OCI-LY3 (cell line): ENCODE measurements at regions not wholly inside any gene's neighbourhood (a gene's known extent, or its start where the extent isn't known, plus 50 kb on each side); places are given as distances from the start of the nearest gene placed in this dataset.

Experiments
- H2AFZ ChIP-seq: fragments of 200-600, 300-600 bp; shearing (Covaris generic); 2 replicates; pipeline ENCODE4 v1.6.0; 2014; ENCODE audit warnings: antibody characterized with exemption, low read depth, low read length
- H3K27ac ChIP-seq: fragments of 200-600, 300-600 bp; sonication (generic); 2 replicates; pipeline ENCODE4 v1.5.1; 2014; ENCODE audit warnings: mild to moderate bottlenecking, low read length, moderate library complexity, mixed read lengths
- H3K27me3 ChIP-seq: fragments of 200-600, 300-600 bp; sonication (generic); 2 replicates; pipeline ENCODE4 v1.6.1; 2014; ENCODE audit warnings: low read depth, low read length, mixed read lengths
- H3K36me3 ChIP-seq: fragments of 200-600, 300-600 bp; sonication (generic); replicated peaks from 2 replicates; pipeline ENCODE3; 2014; ENCODE audit warnings: low read depth, low read length, mixed read lengths
- H3K4me1 ChIP-seq: fragments of 300-600, 200-600 bp; sonication (generic); 2 replicates; pipeline ENCODE4 v1.6.1; 2014; ENCODE audit warnings: low read length, mixed read lengths
- H3K4me2 ChIP-seq: fragments of 200-600, 300-600 bp; sonication (generic); 2 replicates; pipeline ENCODE4 v1.6.1; 2014; ENCODE audit warnings: low read length, mixed read lengths
- H3K4me3 ChIP-seq: fragments of 300-600, 200-600 bp; sonication (generic); 2 replicates; pipeline ENCODE4 v1.5.1; 2014; ENCODE audit warnings: antibody characterized with exemption, mild to moderate bottlenecking, low read length, moderate library complexity
- H3K79me2 ChIP-seq: fragments of 300-600, 200-600 bp; shearing (Covaris generic); 2 replicates; pipeline ENCODE4 v1.6.1; 2014; ENCODE audit warnings: mild to moderate bottlenecking, low read length, mixed read lengths
- H3K9ac ChIP-seq: fragments of 300-600, 200-600 bp; shearing (Covaris generic); 2 replicates; pipeline ENCODE4 v1.6.0; 2014; ENCODE audit warnings: mild to moderate bottlenecking, low read length, moderate library complexity
- H3K9me3 ChIP-seq: fragments of 200-600, 300-600 bp; shearing (Covaris generic); 2 replicates; pipeline ENCODE4 v1.6.1; 2014; ENCODE audit warnings: low read length, mixed read lengths; ENCODE audit not compliant: insufficient read depth
- H4K20me1 ChIP-seq: fragments of 200-600, 300-600 bp; sonication (generic); 2 replicates; pipeline ENCODE4 v1.6.1; 2016; ENCODE audit warnings: low read length, mixed read lengths; ENCODE audit not compliant: insufficient read depth
- EZH2phosphoT487 ChIP-seq: fragments of 200-600 bp; shearing (Covaris generic); IDR thresholded peaks from 2 replicates; pipeline ENCODE4 v1.6.1; 2018; ENCODE audit warnings: antibody characterized with exemption, mixed run types, low read depth
- TF ChIP-seq, protein P1 (sequence below): fragments of 200-600, 300-600 bp; sonication (generic); IDR thresholded peaks from 2 replicates; pipeline ENCODE4 v1.5.1; 2014; ENCODE audit warnings: antibody characterized with exemption, low read length, low read depth

DNA sequence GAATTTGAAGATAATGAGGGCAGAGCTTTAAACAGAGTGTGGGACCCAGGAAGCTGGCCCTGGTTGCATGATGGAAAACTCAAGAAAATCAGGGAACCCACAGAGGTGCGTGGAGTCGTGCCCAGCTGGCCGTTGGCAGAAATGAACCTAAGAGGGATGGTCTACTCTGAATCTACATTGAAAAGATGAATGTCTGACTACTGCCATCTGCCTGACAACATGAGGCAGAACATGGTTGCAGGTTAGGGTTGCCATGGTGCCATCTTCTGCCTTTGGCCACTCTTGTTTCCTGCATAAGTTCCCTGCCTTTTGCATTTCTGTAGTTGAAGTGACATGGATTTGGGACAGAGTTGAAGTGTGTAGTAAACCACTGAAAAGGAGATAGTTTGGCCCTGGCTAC is 138.5 kb upstream of the COBL start:
- Histone ChIP-seq H4K20me1 (no peaks in the 10 kb centered on the region), H3K9me3 (no peaks in the 10 kb centered on the region), H3K9ac (no peak overlapping the region), H3K79me2 (no peaks in the 10 kb centered on the region), H3K4me3 (no peak overlapping the region), H3K4me2 (no peak overlapping the region), H3K36me3 (no peaks in the 10 kb centered on the region), H2AFZ (no peak overlapping the region), H3K27ac (no peak overlapping the region), H3K27me3 (no peaks in the 10 kb centered on the region), H3K4me1 (no peaks in the 10 kb centered on the region)
- TF ChIP-seq, protein P1, sequence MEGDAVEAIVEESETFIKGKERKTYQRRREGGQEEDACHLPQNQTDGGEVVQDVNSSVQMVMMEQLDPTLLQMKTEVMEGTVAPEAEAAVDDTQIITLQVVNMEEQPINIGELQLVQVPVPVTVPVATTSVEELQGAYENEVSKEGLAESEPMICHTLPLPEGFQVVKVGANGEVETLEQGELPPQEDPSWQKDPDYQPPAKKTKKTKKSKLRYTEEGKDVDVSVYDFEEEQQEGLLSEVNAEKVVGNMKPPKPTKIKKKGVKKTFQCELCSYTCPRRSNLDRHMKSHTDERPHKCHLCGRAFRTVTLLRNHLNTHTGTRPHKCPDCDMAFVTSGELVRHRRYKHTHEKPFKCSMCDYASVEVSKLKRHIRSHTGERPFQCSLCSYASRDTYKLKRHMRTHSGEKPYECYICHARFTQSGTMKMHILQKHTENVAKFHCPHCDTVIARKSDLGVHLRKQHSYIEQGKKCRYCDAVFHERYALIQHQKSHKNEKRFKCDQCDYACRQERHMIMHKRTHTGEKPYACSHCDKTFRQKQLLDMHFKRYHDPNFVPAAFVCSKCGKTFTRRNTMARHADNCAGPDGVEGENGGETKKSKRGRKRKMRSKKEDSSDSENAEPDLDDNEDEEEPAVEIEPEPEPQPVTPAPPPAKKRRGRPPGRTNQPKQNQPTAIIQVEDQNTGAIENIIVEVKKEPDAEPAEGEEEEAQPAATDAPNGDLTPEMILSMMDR: no peak
- TF ChIP-seq EZH2phosphoT487: no peak

DNA sequence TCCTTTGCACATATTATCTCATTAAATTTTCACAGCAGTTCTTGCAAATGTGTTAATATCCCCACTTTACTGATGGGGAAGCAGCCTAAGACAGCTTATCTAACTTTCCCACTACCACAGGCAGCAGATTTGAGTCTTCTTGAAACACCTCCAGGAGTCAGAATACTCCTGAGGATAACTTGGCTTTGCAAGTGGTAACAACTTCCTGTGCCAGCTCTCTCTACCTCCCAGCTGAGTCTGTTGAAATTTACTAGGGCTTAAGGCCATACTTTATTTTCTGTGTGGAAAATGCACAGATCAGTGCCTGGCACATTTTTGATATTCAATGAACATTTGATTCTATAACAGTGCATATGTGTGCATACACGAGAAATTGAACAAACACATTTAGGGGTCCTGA is 136.1 kb upstream of the COBL start:
- H3K79me2 ChIP-seq: no peaks in the 10 kb centered on the region
- H3K9ac ChIP-seq: no peak overlapping the region
- H3K4me3 ChIP-seq: no peak overlapping the region
- H3K9me3 ChIP-seq: no peaks in the 10 kb centered on the region
- no peak overlapping the region for H3K4me2 ChIP-seq
- no peaks in the 10 kb centered on the region for H3K36me3 ChIP-seq
- no peak overlapping the region for H2AFZ ChIP-seq
- TF ChIP-seq, protein P1: no peak
- no peak for TF ChIP-seq EZH2phosphoT487
- H3K4me1 ChIP-seq: no peaks in the 10 kb centered on the region
- no peaks in the 10 kb centered on the region for H3K27me3 ChIP-seq
- H4K20me1 ChIP-seq: no peaks in the 10 kb centered on the region
- H3K27ac ChIP-seq: no peak overlapping the region

DNA sequence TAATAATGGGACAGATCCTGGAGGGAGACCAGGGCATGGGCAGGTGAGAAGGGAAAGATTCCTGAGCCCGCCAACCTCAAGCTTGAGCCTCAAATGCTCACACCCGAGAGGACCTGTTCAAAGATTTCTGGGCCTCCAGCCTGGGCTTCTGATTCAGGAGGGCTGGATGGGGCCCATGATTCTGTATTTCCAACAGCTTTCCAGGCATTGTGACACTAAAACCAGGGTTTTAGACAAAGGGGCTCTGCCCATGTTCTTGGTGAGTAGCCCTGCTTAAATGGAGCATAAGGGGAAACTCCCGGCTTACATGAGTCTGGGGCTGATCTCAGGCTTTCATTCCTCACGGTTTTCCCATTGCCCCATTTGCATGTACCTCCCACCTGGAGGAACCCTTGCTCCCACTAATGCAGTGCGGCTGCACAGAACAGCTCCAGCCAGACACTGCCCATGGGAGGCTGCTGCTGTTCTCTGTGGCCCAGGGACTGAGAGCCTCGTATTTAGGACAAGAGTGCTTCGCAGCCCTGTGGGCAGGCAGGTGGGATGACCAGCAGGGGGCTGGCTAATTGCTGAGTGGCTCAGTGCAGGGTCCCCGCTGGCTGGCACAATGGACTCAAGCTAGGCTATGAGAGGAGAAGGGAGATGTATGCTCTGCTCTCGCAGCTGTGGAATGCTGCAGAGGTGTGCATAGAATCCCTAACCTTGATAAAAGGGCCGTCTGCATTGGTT is 135.3 kb upstream of the COBL start:
- Histone ChIP-seq H3K4me3 (no peak overlapping the region), H3K4me2 (no peak overlapping the region), H3K4me1 (no peaks in the 10 kb centered on the region), H3K9me3 (no peaks in the 10 kb centered on the region), H3K9ac (no peak overlapping the region), H3K36me3 (no peaks in the 10 kb centered on the region), H4K20me1 (no peaks in the 10 kb centered on the region), H3K27me3 (no peaks in the 10 kb centered on the region), H3K27ac (no peak overlapping the region), H3K79me2 (no peaks in the 10 kb centered on the region), H2AFZ (no peak overlapping the region)
- no peak for TF ChIP-seq EZH2phosphoT487
- TF ChIP-seq, protein P1: no peak

DNA sequence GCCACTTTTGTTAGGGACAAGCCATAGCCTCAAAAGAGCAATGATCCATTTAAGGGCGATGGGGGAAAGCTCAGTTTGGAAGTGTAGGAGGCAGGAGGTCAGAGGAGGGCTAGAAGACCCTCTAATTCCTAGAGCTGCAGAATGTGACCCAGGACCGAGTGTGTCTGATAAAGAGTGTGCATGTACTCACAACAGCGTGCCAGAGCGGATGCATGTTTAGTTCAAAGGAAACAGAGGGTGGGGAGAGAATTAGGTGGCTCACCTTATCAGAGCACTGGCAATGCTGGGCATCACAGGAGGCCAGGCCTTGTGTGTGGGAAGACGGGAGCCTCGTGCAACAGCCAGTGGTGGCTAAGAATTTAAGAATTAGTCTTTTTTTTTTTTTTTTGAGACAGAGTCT is 133.9 kb upstream of the COBL start:
- H3K79me2 ChIP-seq: no peaks in the 10 kb centered on the region
- H3K27ac ChIP-seq: no peak overlapping the region
- H3K27me3 ChIP-seq: no peaks in the 10 kb centered on the region
- H3K4me2 ChIP-seq: no peak overlapping the region
- H3K4me3 ChIP-seq: no peak overlapping the region
- no peaks in the 10 kb centered on the region for H3K9me3 ChIP-seq
- TF ChIP-seq, protein P1: no peak
- TF ChIP-seq EZH2phosphoT487: no peak
- no peak overlapping the region for H2AFZ ChIP-seq
- no peak overlapping the region for H3K9ac ChIP-seq
- no peaks in the 10 kb centered on the region for H3K36me3 ChIP-seq
- no peaks in the 10 kb centered on the region for H3K4me1 ChIP-seq
- no peaks in the 10 kb centered on the region for H4K20me1 ChIP-seq
